H1 (cell line): ENCODE measurements at regions not wholly inside any gene's neighbourhood (a gene's known extent, or its start where the extent isn't known, plus 50 kb on each side); places are given as distances from the start of the nearest gene placed in this dataset.

Experiments used
- CTCF ChIA-PET: fragments of 300-600 bp; sonication (Branson Sonifier 250); formaldehyde crosslinking; loops from one replicate; lab custom pipeline; 2021; ENCODE audit not compliant: partially characterized antibody; lab: Charles Lee
- POLR2A ChIA-PET: fragments of 300-600 bp; sonication (Branson Sonifier 250); formaldehyde crosslinking; loops from one replicate; lab custom pipeline; 2021; ENCODE audit warnings: inconsistent platforms; ENCODE audit not compliant: partially characterized antibody; lab: Charles Lee
- DNase-seq, 2 experiments: peaks; one replicate each; pipeline versions ENCODE4 v3.0.0 to v3.0.0-alpha.2; 2010 to 2022; ENCODE audit warnings: low spot score in 2 of 2, low read depth in 1 of 2, mixed read lengths in 1 of 2
- FAIRE-seq: peaks from 2 replicates; lab custom pipeline; 2011; peaks lifted over from hg19 to GRCh38; lab: Jason Lieb, UNC
- H2AFZ ChIP-seq: 2 replicates; pipeline ENCODE4 v1.8.1; 2012; ENCODE audit warnings: low read length, inconsistent platforms
- H2AK5ac ChIP-seq: 2 replicates; pipeline ENCODE4 v1.6.1; 2013; ENCODE audit warnings: low read depth, low read length
- H2BK120ac ChIP-seq: replicated peaks from 2 replicates; pipeline ENCODE3; 2013; ENCODE audit warnings: low read depth, low read length, inconsistent platforms
- H2BK12ac ChIP-seq: 2 replicates; pipeline ENCODE4 v1.6.1; 2013; ENCODE audit warnings: low read depth, low read length
- H2BK15ac ChIP-seq: 2 replicates; pipeline ENCODE4 v1.6.1; 2013; ENCODE audit warnings: low read length
- H2BK20ac ChIP-seq: 2 replicates; pipeline ENCODE4 v1.6.1; 2013; ENCODE audit warnings: low read length
- H2BK5ac ChIP-seq: 2 replicates; pipeline ENCODE4 v1.6.1; 2013; ENCODE audit warnings: low read depth, low read length
- H3K14ac ChIP-seq: 2 replicates; pipeline ENCODE4 v1.6.1; 2013; ENCODE audit warnings: inconsistent platforms; ENCODE audit not compliant: insufficient read length
- H3K18ac ChIP-seq: 2 replicates; pipeline ENCODE4 v1.6.1; 2013; ENCODE audit warnings: low read length; ENCODE audit errors: extremely low read depth
- H3K23ac ChIP-seq: 2 replicates; pipeline ENCODE4 v1.6.1; 2013; ENCODE audit warnings: inconsistent platforms; ENCODE audit not compliant: insufficient read length
- H3K23me2 ChIP-seq: 2 replicates; pipeline ENCODE4 v1.6.1; 2013; ENCODE audit warnings: low read depth, low read length
- H3K27ac ChIP-seq: 2 replicates; pipeline ENCODE4 v1.6.1; 2011; ENCODE audit warnings: low read depth, low read length, inconsistent platforms
- H3K27me3 ChIP-seq, 4 experiments: replicated peaks in 1 of 4; 1 replicate in 1 of 4; 2 replicates in 3 of 4; pipeline versions ENCODE4 v1.6.1 to v1.8.1; 2011 to 2013; ENCODE audit warnings: low read length in 3 of 4, mild to moderate bottlenecking in 3 of 4, inconsistent platforms in 2 of 4, mixed read lengths in 2 of 4, moderate library complexity in 1 of 4; ENCODE audit not compliant: control insufficient read depth in 3 of 4, insufficient read depth in 3 of 4; ENCODE audit errors: extremely low read depth in 1 of 4
- H3K36me3 ChIP-seq, 4 experiments: 2 replicates each; pipeline versions ENCODE4 v1.6.1 to v1.8.1; 2011 to 2013; ENCODE audit warnings: mild to moderate bottlenecking in 4 of 4, low read length in 3 of 4, moderate library complexity in 2 of 4, control low read depth in 1 of 4, inconsistent platforms in 1 of 4; ENCODE audit not compliant: insufficient read depth in 4 of 4, control insufficient read depth in 2 of 4
- H3K4ac ChIP-seq: replicated peaks from 2 replicates; pipeline ENCODE3; 2013; ENCODE audit warnings: low read length, low read depth, mixed read lengths, inconsistent platforms; ENCODE audit not compliant: insufficient read length
- H3K4me1 ChIP-seq, 4 experiments: replicated peaks in 1 of 4; 1 replicate in 1 of 4; 2 replicates in 3 of 4; pipeline versions ENCODE4 v1.6.1 to v1.8.1; 2011 to 2013; ENCODE audit warnings: low read length in 3 of 4, inconsistent platforms in 2 of 4, mixed read lengths in 1 of 4; ENCODE audit not compliant: insufficient read depth in 4 of 4, control insufficient read depth in 3 of 4
- H3K4me2 ChIP-seq, 2 experiments: 2 replicates each; pipeline versions ENCODE4 v1.6.1 to v1.8.1; 2011 to 2013; ENCODE audit warnings: low read depth in 2 of 2, low read length in 2 of 2, control low read depth in 1 of 2, inconsistent platforms in 1 of 2, mild to moderate bottlenecking in 1 of 2; ENCODE audit not compliant: insufficient read depth in 1 of 2
- H3K4me3 ChIP-seq, 4 experiments: fragments of 200-600, 300-600 bp in 1 of 4; sonication (generic), shearing (Covaris generic), sonication (Bioruptor Twin) in 1 of 4; 2 replicates each; pipeline versions ENCODE4 v1.5.1 to v1.8.1; 2011 to 2016; ENCODE audit warnings: low read length in 4 of 4, low read depth in 3 of 4, control low read depth in 2 of 4, inconsistent platforms in 2 of 4, mild to moderate bottlenecking in 2 of 4, mixed read lengths in 1 of 4, moderate library complexity in 1 of 4; ENCODE audit not compliant: insufficient read depth in 2 of 4; ENCODE audit errors: extremely low read depth in 1 of 4
- H3K56ac ChIP-seq: replicated peaks from 2 replicates; pipeline ENCODE3; 2013; ENCODE audit warnings: low read depth, mild to moderate bottlenecking, mixed read lengths, low read length, inconsistent platforms; ENCODE audit not compliant: insufficient read length
- H3K79me1 ChIP-seq: 2 replicates; pipeline ENCODE4 v1.6.1; 2013; ENCODE audit warnings: low read depth, low read length, control low read depth
- H3K79me2 ChIP-seq, 2 experiments: 2 replicates each; pipeline versions ENCODE4 v1.6.1 to v1.8.1; 2012 to 2013; ENCODE audit warnings: low read length in 2 of 2, mild to moderate bottlenecking in 2 of 2, inconsistent platforms in 1 of 2; ENCODE audit not compliant: insufficient read depth in 2 of 2, control insufficient read depth in 1 of 2
- H3K9ac ChIP-seq, 4 experiments: replicated peaks in 1 of 4; 1 replicate in 1 of 4; 2 replicates in 3 of 4; pipeline versions ENCODE4 v1.6.1 to v1.8.1; 2011 to 2013; ENCODE audit warnings: low read depth in 3 of 4, low read length in 3 of 4, control low read depth in 2 of 4, mild to moderate bottlenecking in 2 of 4, moderate library complexity in 2 of 4, inconsistent platforms in 1 of 4; ENCODE audit errors: extremely low read depth in 1 of 4
- H3K9me3 ChIP-seq, 2 experiments: 2 replicates each; pipeline versions ENCODE4 v1.6.1 to v1.8.1; 2012 to 2013; ENCODE audit warnings: mild to moderate bottlenecking in 2 of 2, moderate library complexity in 2 of 2, control low read depth in 1 of 2, inconsistent platforms in 1 of 2, low read depth in 1 of 2, low read length in 1 of 2, mixed read lengths in 1 of 2; ENCODE audit not compliant: insufficient read depth in 2 of 2
- H4K20me1 ChIP-seq, 2 experiments: replicated peaks in 1 of 2; 2 replicates each; pipeline versions ENCODE3 to v1.8.1; 2011 to 2013; ENCODE audit warnings: inconsistent platforms in 2 of 2, low read length in 2 of 2, mild to moderate bottlenecking in 1 of 2; ENCODE audit not compliant: insufficient read depth in 2 of 2, control insufficient read depth in 1 of 2
- H4K5ac ChIP-seq: 2 replicates; pipeline ENCODE4 v1.6.1; 2013; ENCODE audit warnings: low read length, low read depth, mixed read lengths, inconsistent platforms; ENCODE audit not compliant: insufficient read length
- H4K8ac ChIP-seq: 2 replicates; pipeline ENCODE4 v1.8.0; 2013; ENCODE audit warnings: mild to moderate bottlenecking, moderate library complexity, low read length, inconsistent platforms; ENCODE audit not compliant: insufficient read depth; ENCODE audit errors: extremely low read depth
- H4K91ac ChIP-seq: replicated peaks from 2 replicates; pipeline ENCODE3; 2013; ENCODE audit warnings: low read length, mixed read lengths, inconsistent platforms; ENCODE audit not compliant: insufficient read length
- ATF3 ChIP-seq: IDR thresholded peaks from 2 replicates; pipeline ENCODE4 v1.6.1; 2011; ENCODE audit warnings: low read depth, mild to moderate bottlenecking, low read length; ENCODE audit not compliant: insufficient read depth
- E2F6 ChIP-seq: IDR thresholded peaks from 2 replicates; pipeline ENCODE4 v1.6.1; 2012; ENCODE audit warnings: inconsistent platforms
- GABPA ChIP-seq: IDR thresholded peaks from 2 replicates; pipeline ENCODE4 v1.6.1; 2011; ENCODE audit warnings: mild to moderate bottlenecking, low read length, moderate library complexity, borderline replicate concordance; ENCODE audit not compliant: insufficient read depth
- PHF8 ChIP-seq: fragments of 200-600 bp; sonication (generic); conservative IDR thresholded peaks from 2 replicates; pipeline ENCODE4 v1.7.1; 2012; ENCODE audit warnings: low read depth, mild to moderate bottlenecking, inconsistent platforms, low read length, moderate library complexity
- RBBP5 ChIP-seq: IDR thresholded peaks from 2 replicates; pipeline ENCODE4 v1.7.1; 2012; ENCODE audit warnings: low read depth, mild to moderate bottlenecking, inconsistent platforms, low read length, moderate library complexity, borderline replicate concordance
- SRF ChIP-seq: IDR thresholded peaks from 2 replicates; pipeline ENCODE4 v1.6.1; 2011; ENCODE audit warnings: mild to moderate bottlenecking, low read depth, low read length, moderate library complexity
- WGBS, 2 experiments: shearing (Covaris generic) in 1 of 2; methylation state at CpG; one replicate each; pipeline versions ENCODE4 v1.1.6 to v1.1.7; 2013 to 2015; ENCODE audit warnings: low lambda C conversion rate in 2 of 2, mixed read lengths in 2 of 2, inconsistent platforms in 1 of 2, low coverage in 1 of 2, missing lambda C conversion rate in 1 of 2; ENCODE audit not compliant: insufficient replicate concordance in 2 of 2, insufficient coverage in 1 of 2, insufficient read length in 1 of 2; ENCODE audit errors: extremely low coverage in 1 of 2, missing lambda C conversion rate in 1 of 2; 5-methylcytosine and 5-hydroxymethylcytosine counted together

GRCh38 chr10:65571011-65571570 is 1354.7 kb upstream of the LRRTM3 start:
- Histone ChIP-seq H4K20me1 (no peaks in the 10 kb centered on the region), H2BK5ac (0 out of 2 replicates have a peak overlapping the region, but pooled peaks have one; percentile 97), H4K5ac (peak overlapping the region; percentile 20), H3K27me3 (no peaks in the 10 kb centered on the region), H2AK5ac (no peak overlapping the region), H3K4me1 (no peaks in the 10 kb centered on the region), H3K4ac (no peak overlapping the region), H2BK12ac (no peak overlapping the region; the same call in 1 of the 2 replicates), H3K56ac (no peak overlapping the region), H3K9ac (peak overlapping the region in 3 of 4 experiments; percentile 65 to 93 (median 81); a peak in 6 of 7 replicates), H2BK15ac (no peak overlapping the region), H4K8ac (no peak overlapping the region), H3K79me1 (no peaks in the 10 kb centered on the region), H2BK20ac (no peak overlapping the region), H3K79me2 (peaks cover 0 to 11% of the 10 kb centered on the region in 2 experiments; a peak in 1 of 4 replicates), H3K36me3 (peaks cover 0 to 10% (median 2%) of the 10 kb centered on the region in 4 experiments; a peak in 2 of 8 replicates), H3K27ac (peak overlapping the region; percentile 81; the same call in 1 of the 2 replicates), H3K23me2 (0 out of 2 replicates have a peak, but pooled peaks cover 2% of the 10 kb centered on the region), H3K14ac (no peak overlapping the region), H2AFZ (peak overlapping the region; percentile 97; the same call in 1 of the 2 replicates), H4K91ac (no peak overlapping the region), H3K18ac (no peak overlapping the region; the same call in 1 of the 2 replicates), H3K4me3 (peak overlapping the region; percentile 63 to 96 (median 78)), H2BK120ac (no peak overlapping the region), H3K23ac (no peak overlapping the region), H3K9me3 (no peaks in the 10 kb centered on the region), H3K4me2 (peak overlapping the region; percentile 69 to 87)
- FAIRE-seq = peak; percentile 57
- TF ChIP-seq SRF (no peak), GABPA (no peak), RBBP5 (no peak), ATF3 (no peak), E2F6 (no peak), PHF8 (no peak)
- DNase-seq = no peak
- ChIA-PET POLR2A (interaction anchor here (1.0 to 1.5 kb wide), 3 partner anchors 11 to 30 kb away, joined by 3 to 5 read pairs (median 3); no protein-coding TSS in a partner anchor), CTCF (no interaction called here)
- WGBS, 2 experiments = 8% methylated on average over 5 of the region's 5 CpGs; no CpG with 5 or more reads in 1 of the 2 experiments
